Body of pancreas (tissue), 4 donors: ENCODE measurements at regions not wholly inside any gene's neighbourhood (a gene's known extent, or its start where the extent isn't known, plus 50 kb on each side); places are given as distances from the start of the nearest gene placed in this dataset.

ENCODE experiments used
- CTCF ChIP-seq, 7 experiments: fragments of 450-650 bp in 4 of 7; fragments of 200-600 bp in 3 of 7; sonication (generic) in 3 of 7; IDR thresholded peaks; one replicate each; pipeline ENCODE4 v1.5.1; 2016 to 2019; ENCODE audit warnings: antibody characterized with exemption in 7 of 7
- POLR2A ChIP-seq, 3 donors: fragments of 450-650 bp; IDR thresholded peaks; one replicate each; pipeline ENCODE4 v1.6.1; 2016; ENCODE audit warnings: antibody characterized with exemption in 3 of 3, mild to moderate bottlenecking in 2 of 3

DNA sequence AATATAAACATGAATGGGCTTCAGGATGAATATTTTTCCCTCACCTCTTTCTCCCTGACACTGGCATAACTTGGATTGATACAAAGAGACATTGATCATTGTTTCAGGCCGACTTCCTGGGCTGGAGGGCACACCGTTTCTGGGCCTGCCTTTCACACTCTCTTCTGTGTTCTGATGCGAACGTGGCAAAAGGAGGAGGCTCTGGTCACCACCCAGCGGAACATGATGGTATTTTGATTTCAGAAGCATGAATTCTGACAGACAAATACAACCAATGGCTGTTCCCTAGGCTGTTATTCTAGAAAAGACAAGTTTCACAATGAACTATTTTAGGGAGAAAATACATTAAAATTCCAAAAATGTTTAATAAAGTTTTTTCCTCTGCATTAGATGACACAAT lies 534.5 kb upstream of the MKI67 start:
- TF ChIP-seq CTCF (IDR thresholded peaks at IDR 0.05) (no peak), POLR2A (IDR thresholded peaks at IDR 0.05) (no peak)
